Nephron (organoid): ENCODE measurements at regions not wholly inside any gene's neighbourhood (a gene's known extent, or its start where the extent isn't known, plus 50 kb on each side); places are given as distances from the start of the nearest gene placed in this dataset.
"Not testable (repeated sequence)": the region's sequence is repeated elsewhere in the genome, so short reads cannot be mapped to it uniquely, and the experiment has no call there.

ENCODE experiments used
- H3K27ac Mint-ChIP-seq, 3 experiments: 2 replicates each; pipeline ENCODE4 v1.8.0; 2020; ENCODE audit warnings: mixed read lengths in 3 of 3, mild to moderate bottlenecking in 2 of 3, moderate library complexity in 1 of 3
- H3K27me3 Mint-ChIP-seq: 2 replicates; pipeline ENCODE4 v1.8.0; 2021; ENCODE audit warnings: low read depth, mild to moderate bottlenecking, moderate library complexity, mixed read lengths
- H3K36me3 Mint-ChIP-seq: 2 replicates; pipeline ENCODE4 v1.8.0; 2020; ENCODE audit warnings: low read depth, mixed read lengths
- H3K4me1 Mint-ChIP-seq: 2 replicates; pipeline ENCODE4 v1.8.0; 2020; ENCODE audit warnings: mixed read lengths
- H3K4me3 Mint-ChIP-seq, 3 experiments: 2 replicates each; pipeline ENCODE4 v1.8.0; 2020; ENCODE audit warnings: mild to moderate bottlenecking in 3 of 3, mixed read lengths in 3 of 3, moderate library complexity in 2 of 3
- H3K9me3 Mint-ChIP-seq: 2 replicates; pipeline ENCODE4 v1.8.0; 2020; ENCODE audit warnings: mixed read lengths
- CTCF ChIP-seq, 3 experiments: fragments of 200-600 bp; sonication (generic); IDR thresholded peaks; one replicate each; pipeline ENCODE4 v1.5.0; 2021; ENCODE audit warnings: antibody characterized with exemption in 3 of 3; ENCODE audit not compliant: unreplicated experiment in 3 of 3

- Mint-ChIP-seq H3K36me3 (no peaks in the 10 kb centered on the region), H3K4me3 (no peak overlapping the region), H3K4me1 (peaks cover 5% of the 10 kb centered on the region)
Observed at GRCh38 chr13:97890573-97890972, 62.9 kb upstream of the IPO5 start.

GRCh38 chr13:97891964-97892363 is 61.5 kb upstream of the IPO5 start:
- not testable (repeated sequence) for H3K27ac Mint-ChIP-seq, H3K4me3 Mint-ChIP-seq, H3K4me1 Mint-ChIP-seq, H3K27me3 Mint-ChIP-seq, H3K36me3 Mint-ChIP-seq
- peaks cover 15% of the 10 kb centered on the region for H3K9me3 Mint-ChIP-seq

More at GRCh38 chr13:97890573-97890972, 62.9 kb upstream of the IPO5 start:
- Mint-ChIP-seq H3K9me3 (peaks cover 12% of the 10 kb centered on the region), H3K27ac (no peak overlapping the region), H3K27me3 (peaks cover 9% of the 10 kb centered on the region)
- no peak for TF ChIP-seq CTCF (IDR thresholded peaks at IDR 0.05; ENCODE audit: unreplicated experiment in 3 of 3)

- H3K4me3 Mint-ChIP-seq = no peak overlapping the region
- H3K27ac Mint-ChIP-seq = no peak overlapping the region
- H3K9me3 Mint-ChIP-seq = peaks cover 15% of the 10 kb centered on the region
- peaks cover 10% of the 10 kb centered on the region for H3K4me1 Mint-ChIP-seq
- H3K36me3 Mint-ChIP-seq = no peaks in the 10 kb centered on the region
- no peak for TF ChIP-seq CTCF (IDR thresholded peaks at IDR 0.05; ENCODE audit: unreplicated experiment in 3 of 3)
- H3K27me3 Mint-ChIP-seq = peaks cover 9% of the 10 kb centered on the region
Observed at GRCh38 chr13:97892717-97893116, 60.8 kb upstream of the IPO5 start.

- no peak for TF ChIP-seq CTCF (IDR thresholded peaks at IDR 0.05; ENCODE audit: unreplicated experiment in 3 of 3)
- Mint-ChIP-seq H3K36me3 (no peaks in the 10 kb centered on the region), H3K4me3 (no peak overlapping the region), H3K27ac (no peak overlapping the region), H3K4me1 (peaks cover 10% of the 10 kb centered on the region), H3K9me3 (peaks cover 13% of the 10 kb centered on the region), H3K27me3 (peaks cover 9% of the 10 kb centered on the region)
Observed at GRCh38 chr13:97895383-97895782, 58.1 kb upstream of the IPO5 start.

- Mint-ChIP-seq H3K36me3 (no peaks in the 10 kb centered on the region), H3K4me3 (no peak overlapping the region), H3K27ac (peak overlapping the region in 1 of 3 experiments; percentile 19), H3K9me3 (peaks cover 13% of the 10 kb centered on the region), H3K4me1 (peaks cover 12% of the 10 kb centered on the region), H3K27me3 (peaks cover 9% of the 10 kb centered on the region)
- TF ChIP-seq CTCF (IDR thresholded peaks at IDR 0.05; ENCODE audit: unreplicated experiment in 3 of 3) = no peak
Observed at GRCh38 chr13:97896446-97896845, 57.0 kb upstream of the IPO5 start.

- TF ChIP-seq CTCF (IDR thresholded peaks at IDR 0.05; ENCODE audit: unreplicated experiment in 3 of 3) = no peak
- Mint-ChIP-seq H3K9me3 (no peaks in the 10 kb centered on the region), H3K27me3 (no peaks in the 10 kb centered on the region), H3K27ac (no peak overlapping the region), H3K36me3 (no peaks in the 10 kb centered on the region), H3K4me1 (peaks cover 10% of the 10 kb centered on the region), H3K4me3 (no peak overlapping the region)
Observed at GRCh38 chr13:97901716-97902115, 51.8 kb upstream of the IPO5 start.
